ENCODE measurements at regions not wholly inside any gene's neighbourhood (a gene's known extent, or its start where the extent isn't known, plus 50 kb on each side); places are given as distances from the start of the nearest gene placed in this dataset.

DNA sequence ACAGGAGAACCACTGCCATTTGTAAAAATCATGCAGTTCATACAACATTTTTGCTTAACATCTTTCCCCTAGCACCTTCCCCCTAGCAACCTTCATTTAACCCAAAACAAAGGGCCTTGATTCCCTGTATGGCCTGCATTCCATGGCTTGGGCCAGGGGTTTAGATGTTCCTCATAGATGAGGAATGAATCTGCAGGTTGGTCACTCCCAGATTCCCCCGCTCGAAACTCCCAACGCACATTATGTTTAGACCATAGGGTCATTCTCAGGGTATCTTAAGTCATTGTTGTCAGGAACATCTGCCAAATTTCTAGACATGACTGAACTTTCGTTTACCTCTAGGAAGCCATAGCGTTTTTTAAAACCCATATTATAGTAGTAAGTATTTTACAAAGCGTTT, 282.2 kb upstream of the VLDLR start:
- intact Hi-C loops (cut with DNase I) = no loop called here
- H3K36me3 ChIP-seq (replicated peaks in 1 of 2; ENCODE audit: insufficient read depth in 1 of 2, low read depth in 2 of 2) = no peaks in the 10 kb centered on the region
- TF ChIP-seq POLR2A (IDR thresholded peaks at IDR 0.05) = no peak
- TF ChIP-seq, protein P1, sequence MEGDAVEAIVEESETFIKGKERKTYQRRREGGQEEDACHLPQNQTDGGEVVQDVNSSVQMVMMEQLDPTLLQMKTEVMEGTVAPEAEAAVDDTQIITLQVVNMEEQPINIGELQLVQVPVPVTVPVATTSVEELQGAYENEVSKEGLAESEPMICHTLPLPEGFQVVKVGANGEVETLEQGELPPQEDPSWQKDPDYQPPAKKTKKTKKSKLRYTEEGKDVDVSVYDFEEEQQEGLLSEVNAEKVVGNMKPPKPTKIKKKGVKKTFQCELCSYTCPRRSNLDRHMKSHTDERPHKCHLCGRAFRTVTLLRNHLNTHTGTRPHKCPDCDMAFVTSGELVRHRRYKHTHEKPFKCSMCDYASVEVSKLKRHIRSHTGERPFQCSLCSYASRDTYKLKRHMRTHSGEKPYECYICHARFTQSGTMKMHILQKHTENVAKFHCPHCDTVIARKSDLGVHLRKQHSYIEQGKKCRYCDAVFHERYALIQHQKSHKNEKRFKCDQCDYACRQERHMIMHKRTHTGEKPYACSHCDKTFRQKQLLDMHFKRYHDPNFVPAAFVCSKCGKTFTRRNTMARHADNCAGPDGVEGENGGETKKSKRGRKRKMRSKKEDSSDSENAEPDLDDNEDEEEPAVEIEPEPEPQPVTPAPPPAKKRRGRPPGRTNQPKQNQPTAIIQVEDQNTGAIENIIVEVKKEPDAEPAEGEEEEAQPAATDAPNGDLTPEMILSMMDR (IDR thresholded peaks at IDR 0.05) = no peak
- no peak overlapping the region for H3K4me3 ChIP-seq
- H3K9me3 ChIP-seq = no peaks in the 10 kb centered on the region
- H3K27me3 ChIP-seq = no peaks in the 10 kb centered on the region
- WGBS, 2 donors = 88 to 92% methylated on average over 6 of the region's 6 CpGs
- DNase-seq (no peak), ATAC-seq (no peak)
- H3K27ac ChIP-seq = no peak overlapping the region
- H3K4me1 ChIP-seq = no peaks in the 10 kb centered on the region

- no peak for ATAC-seq
These were observed 281.4 kb upstream of the VLDLR start for GRCh38 chr9:2340046-2340760.

DNA sequence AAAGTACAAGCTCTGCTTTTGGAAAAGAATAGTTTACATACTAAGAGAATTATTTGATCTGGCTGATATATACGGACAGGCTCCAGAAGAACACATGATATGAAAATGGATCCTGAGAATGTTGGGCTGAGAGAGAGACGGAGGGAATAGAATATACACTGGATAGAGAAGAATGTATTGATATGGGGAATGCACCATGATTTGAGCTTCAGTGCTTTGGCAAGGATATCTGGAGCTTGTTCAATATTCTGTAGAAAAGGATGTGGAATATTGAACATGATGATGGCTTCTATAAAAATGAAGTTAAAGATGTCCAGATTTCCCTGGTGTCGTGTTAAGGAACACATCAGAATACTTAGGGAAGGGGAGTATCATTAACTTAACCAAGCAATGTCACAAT, 280.5 kb upstream of the VLDLR start:
- no peak for ATAC-seq
- WGBS, 2 donors = 66 to 85% methylated on average over 3 of the region's 3 CpGs
- TF ChIP-seq, protein P1 (IDR thresholded peaks at IDR 0.05) = no peak
- TF ChIP-seq POLR2A (IDR thresholded peaks at IDR 0.05) = no peak

More at GRCh38 chr9:2340046-2340760, 281.4 kb upstream of the VLDLR start:
- Histone ChIP-seq H3K27ac (no peak overlapping the region), H3K36me3 (replicated peaks in 1 of 2; ENCODE audit: insufficient read depth in 1 of 2, low read depth in 2 of 2) (no peaks in the 10 kb centered on the region), H3K4me1 (no peaks in the 10 kb centered on the region), H3K4me3 (no peak overlapping the region), H3K9me3 (no peaks in the 10 kb centered on the region), H3K27me3 (no peaks in the 10 kb centered on the region)
- TF ChIP-seq POLR2A (IDR thresholded peaks at IDR 0.05) = no peak
- TF ChIP-seq, protein P1 (IDR thresholded peaks at IDR 0.05) = no peak
- intact Hi-C loops (cut with DNase I) = no loop called here
- WGBS, 2 donors = 79 to 80% methylated on average over 2 of the region's 2 CpGs
- DNase-seq = no peak

GRCh38 chr9:2341956-2342355, 279.6 kb upstream of the VLDLR start:
- no peak for DNase-seq
- ATAC-seq = no peak
- no peak overlapping the region for H3K4me3 ChIP-seq
- no peak overlapping the region for H3K27ac ChIP-seq
- H3K27me3 ChIP-seq = no peaks in the 10 kb centered on the region
- H3K4me1 ChIP-seq = no peaks in the 10 kb centered on the region
- intact Hi-C loops (cut with DNase I) = no loop called here
- H3K9me3 ChIP-seq = no peaks in the 10 kb centered on the region
- TF ChIP-seq, protein P1 (IDR thresholded peaks at IDR 0.05) = no peak
- TF ChIP-seq POLR2A (IDR thresholded peaks at IDR 0.05) = no peak
- WGBS, 2 donors = 89 to 100% methylated on average over 1 of the region's 1 CpG
- H3K36me3 ChIP-seq (replicated peaks in 1 of 2; ENCODE audit: insufficient read depth in 1 of 2, low read depth in 2 of 2) = no peaks in the 10 kb centered on the region

More for the DNA sequence above, 280.5 kb upstream of the VLDLR start:
- Histone ChIP-seq H3K27ac (no peak overlapping the region), H3K27me3 (no peaks in the 10 kb centered on the region), H3K4me3 (no peak overlapping the region), H3K36me3 (replicated peaks in 1 of 2; ENCODE audit: insufficient read depth in 1 of 2, low read depth in 2 of 2) (no peaks in the 10 kb centered on the region), H3K9me3 (no peaks in the 10 kb centered on the region), H3K4me1 (no peaks in the 10 kb centered on the region)
- intact Hi-C loops (cut with DNase I) = no loop called here
- DNase-seq = no peak

DNA sequence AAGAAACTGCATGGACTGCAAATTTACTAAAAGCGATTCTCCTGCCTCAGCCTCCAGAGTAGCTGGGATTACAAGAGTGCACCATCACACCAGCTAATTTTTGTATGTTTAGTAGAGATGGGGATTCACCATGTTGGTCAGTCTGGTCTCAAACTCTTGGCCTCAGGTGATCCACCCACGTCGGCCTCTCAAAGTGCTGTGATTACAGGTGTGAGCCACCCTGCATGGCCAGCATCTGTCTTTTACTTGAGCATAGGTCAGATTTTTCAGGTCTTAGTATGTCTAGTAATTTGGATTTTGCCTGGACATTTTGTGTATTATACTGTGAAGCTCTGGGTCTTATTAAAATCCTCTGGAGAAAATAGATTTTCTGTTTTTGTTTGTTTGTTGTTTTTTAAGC, 277.8 kb upstream of the VLDLR start:
- no peak overlapping the region for H3K4me3 ChIP-seq
- WGBS, 2 donors = 93 to 100% methylated on average over 3 of the region's 3 CpGs
- no peaks in the 10 kb centered on the region for H3K9me3 ChIP-seq
- DNase-seq (no peak), ATAC-seq (no peak)
- TF ChIP-seq POLR2A (IDR thresholded peaks at IDR 0.05) = no peak
- TF ChIP-seq, protein P1 (IDR thresholded peaks at IDR 0.05) = no peak
- no peaks in the 10 kb centered on the region for H3K27me3 ChIP-seq
- H3K27ac ChIP-seq = no peak overlapping the region
- intact Hi-C loops (cut with DNase I) = no loop called here
- H3K4me1 ChIP-seq = no peaks in the 10 kb centered on the region
- no peaks in the 10 kb centered on the region for H3K36me3 ChIP-seq (replicated peaks in 1 of 2; ENCODE audit: insufficient read depth in 1 of 2, low read depth in 2 of 2)

Data from body of pancreas (tissue), 4 donors.